GM19463 (cell line): ENCODE measurements at regions not wholly inside any gene's neighbourhood (a gene's known extent, or its start where the extent isn't known, plus 50 kb on each side); places are given as distances from the start of the nearest gene placed in this dataset.
A peak's percentile ranks its signal among the peaks of the same experiment; 100 is the strongest.
"Not testable (repeated sequence)": the region's sequence is repeated elsewhere in the genome, so short reads cannot be mapped to it uniquely, and the experiment has no call there.

Experiments used
- ATAC-seq: cut with Tn5 transposase; IDR thresholded peaks from one replicate; pipeline ENCODE4 v1.9.1; 2021; ENCODE audit warnings: mild to moderate bottlenecking, moderate library complexity; ENCODE audit not compliant: unreplicated experiment

- no peak for ATAC-seq
Measured at GRCh38 chr3:14252321-14253021, 73.9 kb downstream of the LSM3 start.

GRCh38 chr3:14253022-14253706 lies 74.5 kb downstream of the LSM3 start:
- no peak for ATAC-seq

- no peak for ATAC-seq
Measured at GRCh38 chr3:14253707-14254382, 75.2 kb downstream of the LSM3 start.

GRCh38 chr3:14254812-14255702 lies 76.4 kb downstream of the LSM3 start:
- no peak for ATAC-seq

- no peak for ATAC-seq
Measured at GRCh38 chr3:14256046-14256445, 77.4 kb downstream of the LSM3 start.

GRCh38 chr3:14256561-14257342 lies 78.1 kb downstream of the LSM3 start:
- no peak for ATAC-seq

GRCh38 chr3:14258906-14259904 lies 80.6 kb downstream of the LSM3 start:
- no peak for ATAC-seq

GRCh38 chr3:14260463-14260862 lies 81.8 kb downstream of the LSM3 start:
- no peak for ATAC-seq

- peak; percentile 68 for ATAC-seq
Measured at GRCh38 chr3:14261229-14261628, 82.6 kb downstream of the LSM3 start.

- ATAC-seq, result no peak
Measured at GRCh38 chr3:14262212-14262611, 83.6 kb downstream of the LSM3 start.

GRCh38 chr3:14262867-14263266 lies 84.2 kb downstream of the LSM3 start:
- no peak for ATAC-seq

- ATAC-seq, result no peak
Measured at GRCh38 chr3:14263317-14264005, 84.8 kb downstream of the LSM3 start.

GRCh38 chr3:14265246-14265962 lies 86.8 kb downstream of the LSM3 start:
- ATAC-seq, result no peak

GRCh38 chr3:14266361-14266760 lies 87.7 kb downstream of the LSM3 start:
- no peak for ATAC-seq

- no peak for ATAC-seq
Measured at GRCh38 chr3:14267976-14268375, 89.4 kb downstream of the LSM3 start.

GRCh38 chr3:14268897-14269296 lies 90.3 kb downstream of the LSM3 start:
- ATAC-seq, result no peak

GRCh38 chr3:14272041-14272958 lies 93.7 kb downstream of the LSM3 start:
- ATAC-seq, result not testable (repeated sequence)
